PFSK-1 (cell line): ENCODE measurements at regions not wholly inside any gene's neighbourhood (a gene's known extent, or its start where the extent isn't known, plus 50 kb on each side); places are given as distances from the start of the nearest gene placed in this dataset.

Experiments used
- POLR2AphosphoS5 ChIP-seq: IDR thresholded peaks from 2 replicates; pipeline ENCODE4 v1.6.1; 2012; ENCODE audit warnings: low read depth, mild to moderate bottlenecking, control low read depth, low read length, moderate library complexity
- SIN3A ChIP-seq: IDR thresholded peaks from 2 replicates; pipeline ENCODE4 v1.6.1; 2012; ENCODE audit warnings: mild to moderate bottlenecking, low read length, moderate library complexity, borderline replicate concordance; ENCODE audit not compliant: insufficient read depth
- TAF1 ChIP-seq: IDR thresholded peaks from 2 replicates; pipeline ENCODE4 v1.6.1; 2012; ENCODE audit warnings: low read length, control low read depth, borderline replicate concordance; ENCODE audit not compliant: insufficient read depth
- TF ChIP-seq, protein P1 (sequence below), 2 experiments: IDR thresholded peaks; 2 replicates each; pipeline versions ENCODE4 v1.6.1 to v1.8.0; 2011 to 2012; ENCODE audit warnings: low read depth in 2 of 2, low read length in 2 of 2, control low read depth in 1 of 2, inconsistent platforms in 1 of 2, mild to moderate bottlenecking in 1 of 2, moderate library complexity in 1 of 2; ENCODE audit not compliant: insufficient read depth in 1 of 2

DNA sequence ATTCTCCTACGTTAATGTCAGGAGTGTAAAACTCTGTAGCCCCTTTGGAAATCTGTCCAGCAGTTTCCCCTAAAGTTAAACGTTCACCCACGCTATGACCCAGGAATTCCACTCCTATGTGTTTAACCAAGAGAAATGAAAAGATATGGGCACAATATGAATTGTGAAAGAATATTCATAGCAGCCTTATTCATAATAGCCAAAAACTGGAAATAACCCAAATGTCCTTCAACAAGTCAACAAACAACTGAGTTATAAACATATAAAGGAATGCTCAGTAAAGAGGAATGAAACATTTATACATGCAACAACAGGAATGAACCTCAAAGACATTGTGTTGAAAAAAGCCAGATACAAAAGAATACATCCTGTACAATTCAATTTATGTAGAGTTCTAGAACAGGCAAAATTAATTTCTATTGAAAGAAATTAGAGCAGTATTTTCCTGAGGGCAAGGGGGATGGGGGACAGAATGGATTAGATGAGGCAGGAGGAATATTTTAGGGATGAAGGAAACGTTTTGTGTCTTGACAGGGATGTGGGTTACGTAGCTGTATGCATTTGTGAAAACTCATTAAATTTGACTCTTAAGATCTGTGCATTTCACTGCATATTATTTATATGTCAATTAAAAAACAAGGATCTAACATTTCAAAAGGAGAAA lies 286.7 kb upstream of the CDH5 start:
- no peak for TF ChIP-seq TAF1
- no peak for TF ChIP-seq POLR2AphosphoS5
- TF ChIP-seq, protein P1, sequence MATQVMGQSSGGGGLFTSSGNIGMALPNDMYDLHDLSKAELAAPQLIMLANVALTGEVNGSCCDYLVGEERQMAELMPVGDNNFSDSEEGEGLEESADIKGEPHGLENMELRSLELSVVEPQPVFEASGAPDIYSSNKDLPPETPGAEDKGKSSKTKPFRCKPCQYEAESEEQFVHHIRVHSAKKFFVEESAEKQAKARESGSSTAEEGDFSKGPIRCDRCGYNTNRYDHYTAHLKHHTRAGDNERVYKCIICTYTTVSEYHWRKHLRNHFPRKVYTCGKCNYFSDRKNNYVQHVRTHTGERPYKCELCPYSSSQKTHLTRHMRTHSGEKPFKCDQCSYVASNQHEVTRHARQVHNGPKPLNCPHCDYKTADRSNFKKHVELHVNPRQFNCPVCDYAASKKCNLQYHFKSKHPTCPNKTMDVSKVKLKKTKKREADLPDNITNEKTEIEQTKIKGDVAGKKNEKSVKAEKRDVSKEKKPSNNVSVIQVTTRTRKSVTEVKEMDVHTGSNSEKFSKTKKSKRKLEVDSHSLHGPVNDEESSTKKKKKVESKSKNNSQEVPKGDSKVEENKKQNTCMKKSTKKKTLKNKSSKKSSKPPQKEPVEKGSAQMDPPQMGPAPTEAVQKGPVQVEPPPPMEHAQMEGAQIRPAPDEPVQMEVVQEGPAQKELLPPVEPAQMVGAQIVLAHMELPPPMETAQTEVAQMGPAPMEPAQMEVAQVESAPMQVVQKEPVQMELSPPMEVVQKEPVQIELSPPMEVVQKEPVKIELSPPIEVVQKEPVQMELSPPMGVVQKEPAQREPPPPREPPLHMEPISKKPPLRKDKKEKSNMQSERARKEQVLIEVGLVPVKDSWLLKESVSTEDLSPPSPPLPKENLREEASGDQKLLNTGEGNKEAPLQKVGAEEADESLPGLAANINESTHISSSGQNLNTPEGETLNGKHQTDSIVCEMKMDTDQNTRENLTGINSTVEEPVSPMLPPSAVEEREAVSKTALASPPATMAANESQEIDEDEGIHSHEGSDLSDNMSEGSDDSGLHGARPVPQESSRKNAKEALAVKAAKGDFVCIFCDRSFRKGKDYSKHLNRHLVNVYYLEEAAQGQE (IDR thresholded peaks at IDR 0.05; ENCODE audit: insufficient read depth in 1 of 2, low read depth in 2 of 2, low read length in 2 of 2) = no peak
- TF ChIP-seq SIN3A = no peak
